SH-SY5Y (cell line): ENCODE measurements at regions not wholly inside any gene's neighbourhood (a gene's known extent, or its start where the extent isn't known, plus 50 kb on each side); places are given as distances from the start of the nearest gene placed in this dataset.

Experiments used
- GATA2 ChIP-seq: IDR thresholded peaks from 2 replicates; pipeline ENCODE4 v1.6.1; 2011; ENCODE audit warnings: mild to moderate bottlenecking, low read depth, low read length
- GATA3 ChIP-seq: IDR thresholded peaks from 2 replicates; pipeline ENCODE4 v1.6.1; 2011; ENCODE audit warnings: low read depth, mild to moderate bottlenecking, low read length, moderate library complexity

DNA sequence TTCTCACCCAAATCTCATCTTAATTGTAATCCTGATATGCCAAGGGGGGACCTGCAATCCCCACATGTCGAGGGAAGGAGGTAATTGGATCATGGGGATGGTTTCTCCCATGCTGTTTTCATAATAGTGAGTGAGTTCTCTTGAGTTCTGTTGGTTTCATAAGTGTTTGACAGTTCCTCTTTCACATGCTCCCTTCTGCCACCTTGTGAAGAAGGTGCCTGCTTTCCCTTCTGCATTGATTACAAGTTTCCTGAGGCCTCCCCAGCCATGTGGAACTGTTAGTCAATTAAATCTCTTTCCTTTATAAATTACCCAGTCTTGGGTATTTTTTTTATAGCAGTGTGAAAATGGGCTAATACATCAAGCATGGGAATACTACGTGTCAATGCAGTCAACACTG lies 925.0 kb upstream of the MAN1A1 start:
- TF ChIP-seq GATA3 (no peak), GATA2 (no peak)
